ENCODE measurements at regions not wholly inside any gene's neighbourhood (a gene's known extent, or its start where the extent isn't known, plus 50 kb on each side); places are given as distances from the start of the nearest gene placed in this dataset.

- no peaks in the 10 kb centered on the region for H3K36me3 Mint-ChIP-seq (ENCODE audit: low read depth)
- Histone ChIP-seq H3K36me3 (ENCODE audit: insufficient read depth) (no peaks in the 10 kb centered on the region), H3K27ac (ENCODE audit: low read depth) (no peak overlapping the region), H3F3A (replicated peaks; ENCODE audit: low read depth) (no peaks in the 10 kb centered on the region), H3K4me3 (no peak overlapping the region), H3K9me2 (ENCODE audit: insufficient read depth) (no peaks in the 10 kb centered on the region), H4K20me1 (replicated peaks; ENCODE audit: insufficient read depth) (no peaks in the 10 kb centered on the region), H3K4me2 (peak overlapping the region; percentile 37; the same call in 1 of the 2 replicates), H3K4me1 (ENCODE audit: insufficient read depth) (peaks cover 10% of the 10 kb centered on the region), H2AFZ (peak overlapping the region; percentile 7; the same call in 1 of the 2 replicates), H3K79me2 (replicated peaks; ENCODE audit: insufficient read depth) (no peaks in the 10 kb centered on the region), H3K27me3 (ENCODE audit: insufficient read depth) (no peaks in the 10 kb centered on the region)
- TF ChIP-seq EZH2 (IDR thresholded peaks at IDR 0.05; ENCODE audit: low read depth, unreplicated experiment) (no peak), STAT1 (IDR thresholded peaks at IDR 0.05; ENCODE audit: unreplicated experiment) (no peak), POLR2AphosphoS5 (IDR thresholded peaks at IDR 0.05; ENCODE audit: low read depth) (no peak), ZNF114 (CRISPR knock-in tag; IDR thresholded peaks at IDR 0.05) (no peak)
- TF ChIP-seq, protein P1, sequence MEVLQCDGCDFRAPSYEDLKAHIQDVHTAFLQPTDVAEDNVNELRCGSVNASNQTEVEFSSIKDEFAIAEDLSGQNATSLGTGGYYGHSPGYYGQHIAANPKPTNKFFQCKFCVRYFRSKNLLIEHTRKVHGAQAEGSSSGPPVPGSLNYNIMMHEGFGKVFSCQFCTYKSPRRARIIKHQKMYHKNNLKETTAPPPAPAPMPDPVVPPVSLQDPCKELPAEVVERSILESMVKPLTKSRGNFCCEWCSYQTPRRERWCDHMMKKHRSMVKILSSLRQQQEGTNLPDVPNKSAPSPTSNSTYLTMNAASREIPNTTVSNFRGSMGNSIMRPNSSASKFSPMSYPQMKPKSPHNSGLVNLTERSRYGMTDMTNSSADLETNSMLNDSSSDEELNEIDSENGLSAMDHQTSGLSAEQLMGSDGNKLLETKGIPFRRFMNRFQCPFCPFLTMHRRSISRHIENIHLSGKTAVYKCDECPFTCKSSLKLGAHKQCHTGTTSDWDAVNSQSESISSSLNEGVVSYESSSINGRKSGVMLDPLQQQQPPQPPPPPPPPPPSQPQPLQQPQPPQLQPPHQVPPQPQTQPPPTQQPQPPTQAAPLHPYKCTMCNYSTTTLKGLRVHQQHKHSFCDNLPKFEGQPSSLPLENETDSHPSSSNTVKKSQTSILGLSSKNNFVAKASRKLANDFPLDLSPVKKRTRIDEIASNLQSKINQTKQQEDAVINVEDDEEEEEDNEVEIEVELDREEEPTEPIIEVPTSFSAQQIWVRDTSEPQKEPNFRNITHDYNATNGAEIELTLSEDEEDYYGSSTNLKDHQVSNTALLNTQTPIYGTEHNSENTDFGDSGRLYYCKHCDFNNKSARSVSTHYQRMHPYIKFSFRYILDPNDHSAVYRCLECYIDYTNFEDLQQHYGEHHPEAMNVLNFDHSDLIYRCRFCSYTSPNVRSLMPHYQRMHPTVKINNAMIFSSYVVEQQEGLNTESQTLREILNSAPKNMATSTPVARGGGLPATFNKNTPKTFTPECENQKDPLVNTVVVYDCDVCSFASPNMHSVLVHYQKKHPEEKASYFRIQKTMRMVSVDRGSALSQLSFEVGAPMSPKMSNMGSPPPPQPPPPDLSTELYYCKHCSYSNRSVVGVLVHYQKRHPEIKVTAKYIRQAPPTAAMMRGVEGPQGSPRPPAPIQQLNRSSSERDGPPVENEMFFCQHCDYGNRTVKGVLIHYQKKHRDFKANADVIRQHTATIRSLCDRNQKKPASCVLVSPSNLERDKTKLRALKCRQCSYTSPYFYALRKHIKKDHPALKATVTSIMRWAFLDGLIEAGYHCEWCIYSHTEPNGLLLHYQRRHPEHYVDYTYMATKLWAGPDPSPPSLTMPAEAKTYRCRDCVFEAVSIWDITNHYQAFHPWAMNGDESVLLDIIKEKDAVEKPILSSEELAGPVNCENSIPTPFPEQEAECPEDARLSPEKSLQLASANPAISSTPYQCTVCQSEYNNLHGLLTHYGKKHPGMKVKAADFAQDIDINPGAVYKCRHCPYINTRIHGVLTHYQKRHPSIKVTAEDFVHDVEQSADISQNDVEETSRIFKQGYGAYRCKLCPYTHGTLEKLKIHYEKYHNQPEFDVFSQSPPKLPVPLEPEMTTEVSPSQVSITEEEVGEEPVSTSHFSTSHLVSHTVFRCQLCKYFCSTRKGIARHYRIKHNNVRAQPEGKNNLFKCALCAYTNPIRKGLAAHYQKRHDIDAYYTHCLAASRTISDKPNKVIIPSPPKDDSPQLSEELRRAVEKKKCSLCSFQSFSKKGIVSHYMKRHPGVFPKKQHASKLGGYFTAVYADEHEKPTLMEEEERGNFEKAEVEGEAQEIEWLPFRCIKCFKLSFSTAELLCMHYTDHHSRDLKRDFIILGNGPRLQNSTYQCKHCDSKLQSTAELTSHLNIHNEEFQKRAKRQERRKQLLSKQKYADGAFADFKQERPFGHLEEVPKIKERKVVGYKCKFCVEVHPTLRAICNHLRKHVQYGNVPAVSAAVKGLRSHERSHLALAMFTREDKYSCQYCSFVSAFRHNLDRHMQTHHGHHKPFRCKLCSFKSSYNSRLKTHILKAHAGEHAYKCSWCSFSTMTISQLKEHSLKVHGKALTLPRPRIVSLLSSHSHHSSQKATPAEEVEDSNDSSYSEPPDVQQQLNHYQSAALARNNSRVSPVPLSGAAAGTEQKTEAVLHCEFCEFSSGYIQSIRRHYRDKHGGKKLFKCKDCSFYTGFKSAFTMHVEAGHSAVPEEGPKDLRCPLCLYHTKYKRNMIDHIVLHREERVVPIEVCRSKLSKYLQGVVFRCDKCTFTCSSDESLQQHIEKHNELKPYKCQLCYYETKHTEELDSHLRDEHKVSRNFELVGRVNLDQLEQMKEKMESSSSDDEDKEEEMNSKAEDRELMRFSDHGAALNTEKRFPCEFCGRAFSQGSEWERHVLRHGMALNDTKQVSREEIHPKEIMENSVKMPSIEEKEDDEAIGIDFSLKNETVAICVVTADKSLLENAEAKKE (CRISPR knock-in tag; IDR thresholded peaks at IDR 0.05) = no peak
- TF ChIP-seq, protein P2, sequence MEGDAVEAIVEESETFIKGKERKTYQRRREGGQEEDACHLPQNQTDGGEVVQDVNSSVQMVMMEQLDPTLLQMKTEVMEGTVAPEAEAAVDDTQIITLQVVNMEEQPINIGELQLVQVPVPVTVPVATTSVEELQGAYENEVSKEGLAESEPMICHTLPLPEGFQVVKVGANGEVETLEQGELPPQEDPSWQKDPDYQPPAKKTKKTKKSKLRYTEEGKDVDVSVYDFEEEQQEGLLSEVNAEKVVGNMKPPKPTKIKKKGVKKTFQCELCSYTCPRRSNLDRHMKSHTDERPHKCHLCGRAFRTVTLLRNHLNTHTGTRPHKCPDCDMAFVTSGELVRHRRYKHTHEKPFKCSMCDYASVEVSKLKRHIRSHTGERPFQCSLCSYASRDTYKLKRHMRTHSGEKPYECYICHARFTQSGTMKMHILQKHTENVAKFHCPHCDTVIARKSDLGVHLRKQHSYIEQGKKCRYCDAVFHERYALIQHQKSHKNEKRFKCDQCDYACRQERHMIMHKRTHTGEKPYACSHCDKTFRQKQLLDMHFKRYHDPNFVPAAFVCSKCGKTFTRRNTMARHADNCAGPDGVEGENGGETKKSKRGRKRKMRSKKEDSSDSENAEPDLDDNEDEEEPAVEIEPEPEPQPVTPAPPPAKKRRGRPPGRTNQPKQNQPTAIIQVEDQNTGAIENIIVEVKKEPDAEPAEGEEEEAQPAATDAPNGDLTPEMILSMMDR (conservative IDR thresholded peaks at IDR 0.05; ENCODE audit: low read depth in 2 of 2) = no peak
- DNase-seq (ENCODE audit: low spot score) = no peak
- H3K27me3 Mint-ChIP-seq (ENCODE audit: insufficient read depth, low read depth, poor library complexity) = peaks cover 2% of the 10 kb centered on the region
- H3K4me1 Mint-ChIP-seq = peaks cover 14% of the 10 kb centered on the region; the same call in 2 of the 3 replicates
- 0 out of 3 replicates have a peak, but pooled peaks have one; percentile 28 for ATAC-seq
- no peak overlapping the region; the same call in 1 of the 2 replicates for H3K27ac Mint-ChIP-seq
- no peaks in the 10 kb centered on the region for H3K9me3 Mint-ChIP-seq
- H3K4me3 Mint-ChIP-seq = no peak overlapping the region
These were observed 174.5 kb upstream of the TMC3 start for GRCh38 chr15:81548365-81549130.

Data from GM23338 (cell line).